HG03135 (cell line): ENCODE measurements at regions not wholly inside any gene's neighbourhood (a gene's known extent, or its start where the extent isn't known, plus 50 kb on each side); places are given as distances from the start of the nearest gene placed in this dataset.
"Not testable (repeated sequence)": the region's sequence is repeated elsewhere in the genome, so short reads cannot be mapped to it uniquely, and the experiment has no call there.

Experiments used
- ATAC-seq: cut with Tn5 transposase; IDR thresholded peaks from one replicate; pipeline ENCODE4 v1.9.1; 2021; ENCODE audit warnings: mild to moderate bottlenecking, moderate library complexity; ENCODE audit not compliant: unreplicated experiment

- no peak for ATAC-seq
Observed at GRCh38 chr18:1624612-1625011, 719.9 kb downstream of the ADCYAP1 start.

- no peak for ATAC-seq
Observed at GRCh38 chr18:1627494-1627893, 722.8 kb downstream of the ADCYAP1 start.

- no peak for ATAC-seq
Observed at GRCh38 chr18:1648712-1649111, 744.0 kb downstream of the ADCYAP1 start.

- no peak for ATAC-seq
Observed at GRCh38 chr18:1652018-1652417, 747.3 kb downstream of the ADCYAP1 start.

- no peak for ATAC-seq
Observed at GRCh38 chr18:1653873-1654272, 749.2 kb downstream of the ADCYAP1 start.

- ATAC-seq = no peak
Observed at GRCh38 chr18:1657876-1658275, 753.2 kb downstream of the ADCYAP1 start.

GRCh38 chr18:1658908-1659566 is 754.4 kb downstream of the ADCYAP1 start:
- ATAC-seq = no peak

- no peak for ATAC-seq
Observed at GRCh38 chr18:1663879-1664705, 759.4 kb downstream of the ADCYAP1 start.

- no peak for ATAC-seq
Observed at GRCh38 chr18:1665079-1665478, 760.4 kb downstream of the ADCYAP1 start.

- no peak for ATAC-seq
Observed at GRCh38 chr18:1668279-1668678, 763.6 kb downstream of the ADCYAP1 start.

- not testable (repeated sequence) for ATAC-seq
Observed at GRCh38 chr18:1671710-1672109, 767.0 kb downstream of the ADCYAP1 start.

- ATAC-seq = no peak
Observed at GRCh38 chr18:1676387-1676786, 771.7 kb downstream of the ADCYAP1 start.

GRCh38 chr18:1680108-1680507 is 775.4 kb downstream of the ADCYAP1 start:
- no peak for ATAC-seq

- ATAC-seq = no peak
Observed at GRCh38 chr18:1691863-1692262, 787.2 kb downstream of the ADCYAP1 start.

- no peak for ATAC-seq
Observed at GRCh38 chr18:1708006-1708405, 803.3 kb downstream of the ADCYAP1 start.

GRCh38 chr18:1710114-1710513 is 805.4 kb downstream of the ADCYAP1 start:
- no peak for ATAC-seq

- no peak for ATAC-seq
Observed at GRCh38 chr18:1732143-1732542, 827.5 kb downstream of the ADCYAP1 start.

GRCh38 chr18:1746131-1746530 is 825.2 kb downstream of the METTL4 start:
- ATAC-seq = no peak

- ATAC-seq = no peak
Observed at GRCh38 chr18:1751249-1751648, 820.1 kb downstream of the METTL4 start.

- ATAC-seq = no peak
Observed at GRCh38 chr18:1760901-1761300, 810.4 kb downstream of the METTL4 start.

GRCh38 chr18:1774261-1774660 is 797.0 kb downstream of the METTL4 start:
- no peak for ATAC-seq

GRCh38 chr18:1777843-1778242 is 793.5 kb downstream of the METTL4 start:
- no peak for ATAC-seq
